ENCODE measurements at regions not wholly inside any gene's neighbourhood (a gene's known extent, or its start where the extent isn't known, plus 50 kb on each side); places are given as distances from the start of the nearest gene placed in this dataset.

- H3K27me3 ChIP-seq (replicated peaks in 1 of 7), result no peaks in the 10 kb centered on the region
- no peaks in the 10 kb centered on the region for H3K4me1 ChIP-seq
- no peak overlapping the region for H3K27ac ChIP-seq
- intact Hi-C loops (cut with DNase I; ENCODE audit: low total_unique reads), result no loop called here
- TF ChIP-seq POLR2AphosphoS5 (IDR thresholded peaks at IDR 0.05) (no peak), CTCF (IDR thresholded peaks at IDR 0.05 in 8 of 11, conservative IDR thresholded peaks at IDR 0.05 in 3 of 11) (no peak), POLR2A (IDR thresholded peaks at IDR 0.05) (no peak)
- H3K36me3 ChIP-seq, result no peaks in the 10 kb centered on the region
- peaks cover 0 to 4% (median 0%) of the 10 kb centered on the region in 8 donors for H3K9me3 ChIP-seq
- H3K4me3 ChIP-seq, result no peak overlapping the region
- DNase-seq, result no peak
These were observed 95.6 kb downstream of the ASCL1 start for GRCh38 chr12:103053089-103053488.

- Histone ChIP-seq H3K36me3 (no peaks in the 10 kb centered on the region), H3K9me3 (peaks cover 0 to 26% (median 13%) of the 10 kb centered on the region in 8 donors), H3K27me3 (replicated peaks in 1 of 7) (no peaks in the 10 kb centered on the region), H3K27ac (no peak overlapping the region), H3K4me1 (no peaks in the 10 kb centered on the region), H3K4me3 (no peak overlapping the region)
- TF ChIP-seq POLR2A (IDR thresholded peaks at IDR 0.05) (no peak), CTCF (IDR thresholded peaks at IDR 0.05 in 8 of 11, conservative IDR thresholded peaks at IDR 0.05 in 3 of 11) (no peak), POLR2AphosphoS5 (IDR thresholded peaks at IDR 0.05) (no peak)
- intact Hi-C loops (cut with DNase I; ENCODE audit: low total_unique reads), result no loop called here
- DNase-seq, result no peak
- 62 to 73% (median 69%) methylated on average over 3 of the region's 3 CpGs for WGBS, 5 donors
These were observed 116.2 kb downstream of the ASCL1 start for GRCh38 chr12:103073630-103074029.

GRCh38 chr12:103075848-103076247, 118.4 kb downstream of the ASCL1 start:
- no peak overlapping the region for H3K27ac ChIP-seq

GRCh38 chr12:103077108-103077773, 119.8 kb downstream of the ASCL1 start:
- Histone ChIP-seq H3K4me3 (no peak overlapping the region), H3K36me3 (no peaks in the 10 kb centered on the region), H3K27me3 (replicated peaks in 1 of 7) (no peaks in the 10 kb centered on the region), H3K4me1 (no peaks in the 10 kb centered on the region), H3K9me3 (peaks cover 0 to 19% (median 16%) of the 10 kb centered on the region in 8 donors), H3K27ac (no peak overlapping the region)
- TF ChIP-seq CTCF (IDR thresholded peaks at IDR 0.05 in 8 of 11, conservative IDR thresholded peaks at IDR 0.05 in 3 of 11), result no peak
- no peak for TF ChIP-seq POLR2AphosphoS5 (IDR thresholded peaks at IDR 0.05)
- no peak for TF ChIP-seq POLR2A (IDR thresholded peaks at IDR 0.05)
- 63 to 73% (median 67%) methylated on average over 1 of the region's 1 CpG for WGBS, 5 donors
- no peak for DNase-seq
- intact Hi-C loops (cut with DNase I; ENCODE audit: low total_unique reads), result no loop called here

More at GRCh38 chr12:103075848-103076247, 118.4 kb downstream of the ASCL1 start:
- no peak for DNase-seq
- Histone ChIP-seq H3K4me1 (no peaks in the 10 kb centered on the region), H3K36me3 (no peaks in the 10 kb centered on the region), H3K27me3 (replicated peaks in 1 of 7) (no peaks in the 10 kb centered on the region), H3K4me3 (no peak overlapping the region), H3K9me3 (peaks cover 0 to 9% (median 5%) of the 10 kb centered on the region in 8 donors)
- TF ChIP-seq POLR2AphosphoS5 (IDR thresholded peaks at IDR 0.05), result no peak
- WGBS, 5 donors, result 63 to 76% (median 71%) methylated on average over 2 of the region's 2 CpGs
- intact Hi-C loops (cut with DNase I; ENCODE audit: low total_unique reads), result no loop called here
